ENCODE measurements at regions not wholly inside any gene's neighbourhood (a gene's known extent, or its start where the extent isn't known, plus 50 kb on each side); places are given as distances from the start of the nearest gene placed in this dataset.

DNA sequence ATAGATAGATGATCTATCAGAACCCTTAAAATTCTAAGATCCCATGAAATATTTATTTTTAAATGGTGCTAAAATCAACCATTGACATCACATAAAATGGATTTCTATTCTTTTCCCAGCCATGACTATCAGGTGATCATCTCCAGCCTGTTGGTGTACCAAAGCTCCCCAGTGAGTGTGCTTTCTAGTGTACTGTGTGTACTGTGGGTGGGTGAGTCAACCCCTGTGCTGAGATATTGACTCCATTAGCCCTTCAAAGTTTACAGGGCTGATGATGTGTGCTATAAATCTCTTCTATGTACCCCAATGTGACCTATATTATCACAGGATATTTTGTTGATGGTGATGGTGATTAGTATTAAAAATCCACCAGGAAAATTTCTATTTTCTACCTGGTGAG is 344.6 kb downstream of the MMUT start:
- TF ChIP-seq, protein P1, sequence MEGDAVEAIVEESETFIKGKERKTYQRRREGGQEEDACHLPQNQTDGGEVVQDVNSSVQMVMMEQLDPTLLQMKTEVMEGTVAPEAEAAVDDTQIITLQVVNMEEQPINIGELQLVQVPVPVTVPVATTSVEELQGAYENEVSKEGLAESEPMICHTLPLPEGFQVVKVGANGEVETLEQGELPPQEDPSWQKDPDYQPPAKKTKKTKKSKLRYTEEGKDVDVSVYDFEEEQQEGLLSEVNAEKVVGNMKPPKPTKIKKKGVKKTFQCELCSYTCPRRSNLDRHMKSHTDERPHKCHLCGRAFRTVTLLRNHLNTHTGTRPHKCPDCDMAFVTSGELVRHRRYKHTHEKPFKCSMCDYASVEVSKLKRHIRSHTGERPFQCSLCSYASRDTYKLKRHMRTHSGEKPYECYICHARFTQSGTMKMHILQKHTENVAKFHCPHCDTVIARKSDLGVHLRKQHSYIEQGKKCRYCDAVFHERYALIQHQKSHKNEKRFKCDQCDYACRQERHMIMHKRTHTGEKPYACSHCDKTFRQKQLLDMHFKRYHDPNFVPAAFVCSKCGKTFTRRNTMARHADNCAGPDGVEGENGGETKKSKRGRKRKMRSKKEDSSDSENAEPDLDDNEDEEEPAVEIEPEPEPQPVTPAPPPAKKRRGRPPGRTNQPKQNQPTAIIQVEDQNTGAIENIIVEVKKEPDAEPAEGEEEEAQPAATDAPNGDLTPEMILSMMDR (IDR thresholded peaks at IDR 0.05; ENCODE audit: insufficient read depth, low read length, poor library complexity, severe bottlenecking): no peak
- TF ChIP-seq EZH2phosphoT487 (conservative IDR thresholded peaks at IDR 0.05; ENCODE audit: low read length): no peak
